ENCODE measurements at regions not wholly inside any gene's neighbourhood (a gene's known extent, or its start where the extent isn't known, plus 50 kb on each side); places are given as distances from the start of the nearest gene placed in this dataset.
A peak's percentile ranks its signal among the peaks of the same experiment; 100 is the strongest.
"Not testable (repeated sequence)": the region's sequence is repeated elsewhere in the genome, so short reads cannot be mapped to it uniquely, and the experiment has no call there.

DNA sequence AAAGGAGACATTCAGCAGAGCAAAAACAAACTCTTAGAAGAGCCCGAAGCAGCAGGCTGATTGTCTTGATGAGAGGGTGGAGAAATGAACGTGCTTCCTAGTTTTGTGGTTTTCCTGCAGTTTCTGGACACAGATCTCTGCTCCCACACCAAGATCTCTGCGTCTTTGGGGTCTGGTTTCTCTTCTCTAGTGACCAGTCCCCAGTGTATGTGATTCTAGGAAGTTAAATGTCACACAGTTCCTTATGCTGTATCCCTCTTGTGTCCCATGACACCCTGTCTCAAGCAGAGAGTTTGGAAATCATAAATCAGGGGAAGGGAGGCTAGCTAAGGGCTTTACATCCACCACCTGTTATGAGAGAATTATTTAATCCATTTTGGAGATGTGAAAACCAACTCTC lies 55.4 kb upstream of the KLF14 start:
- DNase-seq (ENCODE audit: low spot score) = no peak

DNA sequence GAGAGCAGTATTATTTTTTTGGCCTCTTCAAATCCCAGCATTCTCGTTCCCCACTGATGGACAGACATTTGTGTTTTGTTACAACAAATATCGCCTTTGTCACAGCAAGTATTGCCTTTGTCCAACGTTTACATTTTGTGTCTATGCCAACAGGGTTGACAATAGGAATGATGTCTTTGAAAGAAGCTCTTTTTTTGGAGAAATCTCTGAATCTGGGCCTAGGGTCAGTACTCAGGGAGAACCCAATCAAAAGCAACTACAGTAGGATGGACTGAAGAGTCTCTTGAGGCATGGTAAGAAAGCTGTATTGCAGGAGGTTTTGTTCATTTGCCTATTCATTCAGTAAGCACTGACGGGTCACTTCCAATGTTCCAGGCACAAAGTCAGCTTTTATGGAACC lies 57.7 kb upstream of the KLF14 start:
- no peak for DNase-seq (ENCODE audit: low spot score)

DNA sequence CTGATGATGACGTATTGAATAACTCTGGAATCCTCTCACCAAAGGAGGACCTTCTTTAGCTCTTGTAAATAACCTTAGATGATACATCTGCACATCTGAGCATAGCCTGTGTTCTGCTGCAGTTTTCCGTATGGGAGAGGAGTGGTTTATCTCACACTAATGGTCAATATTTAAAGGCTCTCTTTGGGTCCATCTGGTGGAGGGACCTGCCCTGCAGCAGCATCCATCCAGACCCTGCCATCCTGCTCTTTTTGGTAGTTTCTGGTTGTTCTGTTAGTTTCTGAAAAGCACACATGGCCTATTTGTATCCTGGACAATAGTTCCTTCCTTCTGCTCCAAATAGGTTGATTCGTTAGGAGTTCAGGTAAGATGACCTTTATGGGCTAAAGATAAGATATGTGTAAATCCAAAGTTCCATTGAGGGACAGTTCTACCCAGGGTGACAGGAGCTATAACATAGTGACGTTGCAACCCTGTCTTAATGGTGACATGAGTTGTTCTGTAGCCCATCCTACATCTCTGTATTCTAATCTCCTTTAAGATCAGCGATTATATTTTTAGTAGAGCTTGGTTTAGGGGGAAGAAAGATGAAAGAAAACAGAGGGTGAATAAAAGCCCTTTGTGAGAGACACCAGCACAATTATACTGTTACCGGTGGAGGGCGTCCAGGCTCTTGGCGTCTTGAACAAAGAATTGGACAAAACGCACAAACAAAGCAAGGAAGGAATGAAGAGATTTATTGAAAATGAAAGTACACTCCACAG lies 60.0 kb upstream of the KLF14 start:
- no peak for DNase-seq (ENCODE audit: low spot score)

DNA sequence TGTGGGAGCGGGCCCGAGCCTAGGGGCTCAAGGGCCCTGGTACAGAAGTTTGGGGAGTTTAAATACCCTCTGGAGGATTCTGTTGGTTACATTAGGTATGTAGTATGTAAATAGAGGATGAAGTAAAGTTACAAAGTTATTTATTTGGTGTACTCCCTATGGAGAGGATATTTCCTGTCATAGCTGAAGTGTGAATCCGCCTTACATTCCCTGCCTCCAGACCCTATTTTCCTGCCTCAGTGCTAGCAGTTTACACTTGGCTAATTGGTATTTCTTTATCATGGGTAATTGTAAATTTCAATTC lies 60.6 kb upstream of the KLF14 start:
- no peak for DNase-seq (ENCODE audit: low spot score)

DNA sequence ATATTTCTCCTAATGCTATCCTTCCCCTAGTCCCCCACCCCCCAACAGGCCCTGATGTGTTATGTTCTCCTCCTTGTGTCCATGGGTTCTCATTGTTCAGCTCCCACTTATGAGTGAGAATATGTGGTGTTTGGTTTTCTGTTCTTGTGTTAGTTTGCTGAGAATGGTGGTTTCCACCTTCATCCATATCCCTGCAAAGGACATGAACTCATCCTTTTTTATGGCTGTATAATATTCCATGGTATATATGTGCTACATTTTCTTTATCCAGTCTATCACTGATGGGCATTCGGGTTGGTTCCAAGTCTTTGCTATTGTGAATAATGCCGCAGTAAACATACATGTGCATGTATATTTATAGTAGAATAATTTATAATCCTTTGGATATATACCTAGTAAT lies 62.4 kb upstream of the KLF14 start:
- DNase-seq (ENCODE audit: low spot score) = not testable (repeated sequence)

DNA sequence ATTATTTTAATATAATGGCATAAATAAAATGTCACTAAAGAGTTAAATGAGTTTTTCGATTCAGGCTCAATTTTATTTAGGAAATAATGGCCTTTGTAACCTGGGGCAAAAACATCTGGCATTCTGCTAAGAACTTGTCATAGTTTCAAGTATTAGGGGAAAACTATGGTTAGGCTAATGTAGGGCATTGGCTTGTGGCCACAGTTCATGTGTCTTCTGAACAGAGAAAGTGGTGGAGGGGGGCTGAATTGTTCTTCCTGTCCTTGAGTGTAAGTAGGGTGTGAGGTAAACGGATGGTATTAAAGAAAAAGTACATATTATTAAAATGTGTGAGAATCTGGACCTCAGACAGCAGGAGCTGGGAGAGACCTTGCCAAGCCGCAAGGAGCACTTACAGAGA lies 69.1 kb upstream of the KLF14 start:
- DNase-seq (ENCODE audit: low spot score) = no peak

DNA sequence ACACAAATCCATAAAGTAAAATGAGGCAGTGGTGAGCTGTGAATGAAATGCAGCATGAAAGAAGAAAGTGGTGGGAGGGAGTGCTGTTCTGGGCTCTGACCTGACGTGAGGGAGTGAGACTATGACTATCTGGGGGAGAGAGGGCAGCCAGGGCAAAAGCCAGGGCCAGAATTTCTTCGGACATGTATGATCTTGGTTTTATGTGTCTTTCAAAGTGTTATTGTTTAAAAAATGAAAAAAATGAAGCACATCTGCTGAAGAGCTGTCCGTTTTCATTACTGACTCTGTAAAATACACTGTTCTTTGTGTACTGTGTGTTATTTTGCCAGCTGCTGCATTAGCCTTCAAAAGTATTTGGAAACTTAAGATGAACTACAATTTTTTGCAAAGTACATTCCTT lies 70.2 kb upstream of the KLF14 start:
- DNase-seq (ENCODE audit: low spot score) = no peak

DNA sequence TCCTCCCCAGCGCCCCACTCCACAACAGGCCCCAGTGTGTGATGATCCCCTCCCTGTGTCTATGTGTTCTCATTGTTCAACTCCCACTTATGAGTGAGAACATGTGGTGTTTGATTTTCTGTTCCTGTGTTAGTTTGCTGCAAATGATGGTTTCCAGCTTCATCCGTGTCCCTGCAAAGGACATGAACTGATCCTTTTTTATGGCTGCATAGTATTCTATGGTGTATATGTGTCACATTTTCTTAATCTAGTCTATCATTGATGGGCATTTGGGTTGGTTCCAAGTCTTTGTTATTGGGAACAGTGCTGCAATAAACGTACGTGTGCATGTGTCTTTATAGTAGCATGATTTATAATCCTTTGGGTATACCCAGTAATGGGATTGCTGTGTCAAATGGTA lies 78.8 kb upstream of the KLF14 start:
- not testable (repeated sequence) for DNase-seq (ENCODE audit: low spot score)

DNA sequence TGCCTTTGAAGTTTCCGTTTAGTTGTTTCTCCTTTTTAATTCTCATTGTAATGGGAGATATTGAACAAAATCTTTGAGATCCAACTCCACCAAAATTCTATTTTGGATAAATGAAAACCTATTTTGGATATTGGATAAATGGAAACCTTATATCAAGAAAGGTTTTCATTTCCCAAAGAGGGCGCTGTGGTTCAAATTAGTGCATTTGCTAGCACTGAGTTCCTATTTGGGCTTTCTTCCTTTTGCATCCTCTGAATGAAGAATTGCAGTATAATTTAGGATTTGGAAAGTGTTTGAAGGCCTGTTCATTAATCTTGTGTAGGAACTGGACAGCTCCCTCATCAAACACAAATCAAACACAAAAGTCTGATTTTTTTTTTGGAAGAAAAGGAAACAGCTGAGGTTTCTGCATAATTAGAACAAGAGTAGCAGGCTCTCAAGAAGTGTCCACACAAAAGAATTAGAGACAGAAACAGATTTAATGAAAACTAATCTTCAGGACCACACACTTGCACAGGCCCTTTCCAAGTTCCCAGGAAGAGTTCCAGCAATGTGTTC lies 80.8 kb upstream of the KLF14 start:
- DNase-seq (ENCODE audit: low spot score) = peak; percentile 19

DNA sequence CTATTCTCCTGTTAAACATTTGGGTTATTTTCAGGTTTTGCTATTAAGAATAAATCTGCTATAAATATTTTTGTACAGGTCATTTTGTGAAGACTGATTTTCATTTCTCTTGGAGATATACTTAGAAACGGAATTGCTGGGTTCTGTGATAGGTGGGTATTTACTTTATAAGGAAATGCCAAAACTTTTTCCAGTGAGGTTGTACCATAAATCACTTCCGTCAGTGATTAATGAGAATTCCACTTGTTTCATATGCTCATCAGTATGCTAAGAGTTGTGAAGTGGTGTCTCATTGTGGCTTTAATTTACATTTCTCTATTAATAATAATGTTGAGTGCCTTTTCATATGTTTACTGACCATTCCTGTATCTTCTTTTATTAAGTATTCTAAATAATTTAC lies 84.0 kb upstream of the KLF14 start:
- DNase-seq (ENCODE audit: low spot score) = no peak

DNA sequence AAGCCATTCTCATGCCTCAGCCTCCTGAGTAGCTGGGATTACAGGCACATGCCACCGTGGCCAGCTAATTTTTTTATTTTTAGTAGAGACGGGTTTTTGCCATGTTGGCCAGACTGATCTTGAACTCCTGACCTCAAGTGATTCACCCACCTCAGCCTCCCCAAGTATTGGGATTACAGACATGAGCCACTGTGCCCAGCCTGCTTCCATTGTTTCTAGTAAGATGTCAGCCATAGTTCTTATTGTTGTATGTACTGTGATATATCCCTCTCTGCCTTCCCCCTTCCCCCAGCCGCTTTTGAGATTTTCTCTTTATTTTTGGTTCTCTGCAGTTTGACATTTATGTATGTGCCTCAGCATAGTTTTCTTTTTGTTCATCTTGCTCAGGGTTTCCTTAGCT lies 87.9 kb upstream of the KLF14 start:
- DNase-seq (ENCODE audit: low spot score) = no peak

DNA sequence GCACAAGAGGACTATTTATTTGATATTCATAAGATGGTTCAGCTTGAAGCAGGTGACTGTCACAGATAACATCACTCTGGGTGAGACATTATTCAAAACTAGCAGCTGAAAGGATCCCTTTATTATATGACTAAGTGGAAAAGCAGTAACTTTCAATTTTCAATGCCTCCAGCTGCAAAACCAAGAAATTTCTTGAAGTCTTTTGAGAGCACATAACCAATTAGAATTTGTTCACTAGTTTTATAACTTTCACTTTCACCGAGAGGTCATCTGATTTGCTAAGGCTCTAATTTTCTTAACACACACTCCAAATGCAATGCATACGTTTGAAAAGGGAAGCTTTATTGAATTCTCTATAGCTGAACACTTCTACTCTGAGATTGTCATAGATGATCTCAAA lies 88.6 kb upstream of the KLF14 start:
- no peak for DNase-seq (ENCODE audit: low spot score)

DNA sequence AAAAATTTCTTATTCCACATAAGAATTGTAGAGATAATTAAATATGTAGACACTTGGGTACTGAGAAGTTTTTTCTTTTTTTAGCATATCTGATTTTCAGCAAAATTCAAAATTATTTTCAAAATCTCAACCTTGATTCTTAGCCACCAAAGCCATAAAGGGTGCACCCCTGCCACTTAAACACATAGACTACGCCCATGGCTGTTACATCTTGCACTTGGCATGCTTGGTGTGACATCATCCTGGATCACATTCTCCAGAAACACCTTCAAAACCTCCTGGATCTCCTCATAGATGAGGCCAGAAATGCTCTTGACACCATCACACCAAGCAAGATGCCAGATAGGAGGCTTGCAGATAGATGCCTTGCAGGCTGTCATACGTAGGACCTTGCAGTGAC lies 89.1 kb upstream of the KLF14 start:
- no peak for DNase-seq (ENCODE audit: low spot score)

DNA sequence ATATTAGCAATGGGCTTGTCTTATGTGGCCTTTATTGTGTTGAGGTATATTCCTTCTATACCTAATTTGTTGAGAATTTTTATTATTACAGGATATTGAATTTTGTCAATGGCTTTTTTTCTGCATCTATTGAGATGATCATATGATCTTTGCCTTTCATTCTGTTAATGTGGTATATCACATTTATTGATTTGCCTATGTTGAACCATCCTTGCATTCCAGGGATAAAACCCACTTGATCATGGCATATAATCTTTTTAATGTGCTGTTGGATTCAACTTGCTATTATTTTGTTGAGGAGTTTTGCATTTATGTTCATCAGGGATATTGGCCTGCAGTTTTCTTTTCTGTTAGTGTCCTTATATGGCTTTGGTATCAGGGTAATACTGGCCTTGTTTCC lies 91.8 kb upstream of the KLF14 start:
- DNase-seq (ENCODE audit: low spot score) = no peak

DNA sequence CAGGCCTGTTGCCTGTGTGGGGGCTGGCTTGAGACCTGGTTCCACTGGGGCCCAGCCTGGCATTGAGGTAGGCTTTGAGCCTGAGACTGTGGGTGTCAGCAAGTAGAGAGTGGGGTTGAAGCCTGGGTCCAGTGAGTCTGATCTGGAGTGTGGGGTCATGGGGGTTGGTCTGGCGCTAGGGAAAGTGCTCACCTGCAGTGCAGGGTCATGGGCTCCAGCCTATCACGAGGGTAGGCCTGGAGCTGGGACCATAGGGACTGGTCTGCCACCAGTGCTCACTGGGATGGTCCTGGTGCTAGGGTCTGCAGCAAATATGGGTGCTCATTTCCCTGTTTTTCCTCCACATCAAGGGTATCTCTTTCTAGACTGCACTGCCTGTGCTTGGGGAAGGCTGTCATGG lies 95.4 kb upstream of the KLF14 start:
- no peak for DNase-seq (ENCODE audit: low spot score)

DNA sequence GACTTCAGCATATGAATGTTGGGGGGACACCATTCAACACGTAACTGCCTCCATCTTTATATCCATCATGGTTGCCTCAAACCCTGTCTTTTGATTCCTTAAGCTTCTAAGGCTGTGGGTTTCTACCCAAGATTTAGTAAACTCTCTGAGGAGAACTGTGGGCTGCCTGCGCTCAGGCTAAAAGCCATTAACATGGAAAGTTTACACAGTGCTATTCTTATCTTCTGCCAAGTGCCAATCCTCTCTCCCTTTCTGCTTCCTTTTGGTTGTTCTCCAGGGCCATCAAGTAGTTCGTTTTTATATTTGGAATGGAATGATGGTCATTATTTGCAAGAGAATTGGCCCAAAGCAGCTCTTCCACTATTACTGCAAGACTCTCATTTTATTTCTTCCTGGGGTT lies 97.3 kb upstream of the KLF14 start:
- DNase-seq (ENCODE audit: low spot score) = no peak

DNA sequence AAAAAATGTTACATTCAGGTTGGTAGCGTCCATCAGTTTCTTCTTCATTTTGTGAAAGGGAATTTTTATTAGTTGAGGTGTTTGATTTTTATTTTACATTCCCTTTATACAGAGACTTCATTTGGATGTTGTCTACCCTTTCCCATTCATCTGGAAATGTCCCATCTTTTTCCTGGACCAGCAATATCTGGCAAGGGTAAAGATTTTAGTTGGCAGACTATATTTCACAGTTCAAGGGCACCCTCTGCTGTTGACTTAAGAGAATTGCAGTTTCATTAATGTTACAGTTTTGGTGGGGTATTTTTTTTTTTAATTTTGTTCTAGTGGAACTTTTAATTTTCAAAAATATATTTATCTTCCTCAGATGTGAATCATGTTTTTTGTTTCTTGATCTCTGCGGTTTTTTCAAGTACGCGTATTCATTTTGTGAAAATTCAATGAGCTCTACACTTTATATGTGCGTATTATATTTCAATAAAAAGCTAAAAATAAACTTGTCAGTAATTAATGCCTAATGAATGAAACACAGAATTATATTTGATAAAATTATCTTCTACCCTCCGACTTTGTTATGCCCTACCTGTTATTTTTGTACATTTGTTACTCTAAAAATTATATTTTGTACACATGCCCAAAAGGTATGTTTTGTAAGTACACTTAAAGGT lies 97.9 kb upstream of the KLF14 start:
- DNase-seq (ENCODE audit: low spot score) = peak; percentile 43

DNA sequence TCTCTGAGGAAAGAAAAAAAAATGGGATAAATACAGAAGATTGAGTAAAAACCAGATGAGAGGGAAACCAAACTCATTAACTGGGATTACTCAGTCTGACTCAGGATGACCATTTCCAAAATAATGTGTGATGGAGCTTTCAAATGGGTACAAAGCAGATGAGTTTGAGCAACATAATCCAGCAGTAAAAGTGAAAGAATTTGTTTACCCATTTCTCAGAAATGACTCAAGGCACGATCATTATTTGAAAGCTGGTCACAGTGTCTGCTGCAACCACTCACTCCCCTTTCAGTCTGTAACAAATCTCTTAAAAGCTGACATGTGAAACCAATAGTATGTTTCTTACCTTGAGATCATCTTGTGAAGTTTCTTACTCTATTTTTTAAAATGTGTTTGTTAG lies 104.7 kb upstream of the KLF14 start:
- DNase-seq (ENCODE audit: low spot score) = no peak

DNA sequence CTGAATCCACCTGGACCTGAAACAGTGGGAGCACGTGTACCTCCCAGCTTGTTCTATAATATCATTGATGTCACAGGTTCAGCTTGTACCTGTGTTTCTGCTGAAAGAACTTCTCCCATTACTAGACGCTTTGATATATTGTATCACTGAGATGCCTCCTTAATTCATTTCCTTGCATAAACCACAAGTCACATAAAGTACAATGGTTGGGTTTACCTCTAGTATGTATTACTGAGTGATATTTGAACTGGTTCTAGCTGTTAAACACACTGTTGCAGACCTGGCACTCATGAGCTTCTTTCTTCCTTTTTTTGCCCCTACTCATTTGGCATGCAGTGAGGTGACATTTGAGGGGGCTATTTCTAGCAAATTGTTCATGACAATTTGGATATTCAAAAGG lies 106.6 kb upstream of the KLF14 start:
- DNase-seq (ENCODE audit: low spot score) = no peak

DNA sequence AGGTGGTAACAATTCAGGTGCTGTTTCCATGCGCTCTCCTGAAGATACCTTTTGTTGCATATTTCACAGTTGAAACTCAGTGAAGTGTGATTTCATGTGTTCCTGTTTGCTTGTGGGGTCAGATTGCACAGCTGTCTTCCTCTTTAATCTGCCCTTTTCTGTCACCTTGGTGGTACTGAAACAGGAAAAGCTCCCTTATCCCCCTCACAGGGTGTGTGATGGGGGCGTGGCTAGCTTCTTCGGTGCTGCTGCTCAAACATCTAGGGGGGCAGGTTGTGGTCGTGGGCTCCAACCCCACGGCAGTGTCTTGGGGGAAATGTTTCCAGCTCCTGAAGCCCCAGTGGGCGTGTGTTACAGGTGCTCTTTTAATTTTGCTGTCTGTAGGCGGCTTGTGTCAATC lies 107.4 kb upstream of the KLF14 start:
- DNase-seq (ENCODE audit: low spot score) = no peak

DNA sequence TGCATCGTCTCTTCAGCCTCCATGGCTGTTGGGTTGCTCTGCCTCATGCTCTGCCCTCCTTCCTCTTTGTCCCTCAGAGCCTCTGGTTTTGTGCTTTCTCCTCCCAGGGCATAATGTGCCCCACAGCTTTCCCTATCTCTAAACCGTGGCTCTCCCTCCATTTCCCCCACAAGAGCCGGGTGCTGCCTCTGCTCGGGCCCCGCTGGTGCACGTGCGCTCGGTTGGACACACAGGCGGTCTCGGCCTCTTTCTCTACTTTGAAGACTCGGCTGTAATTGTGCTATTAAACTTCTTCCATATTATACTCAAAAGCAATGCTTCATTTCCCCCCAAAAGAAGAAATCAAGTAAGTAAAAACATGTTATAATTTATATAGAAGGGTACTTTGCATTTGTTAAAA lies 109.7 kb upstream of the KLF14 start:
- DNase-seq (ENCODE audit: low spot score) = no peak

DNA sequence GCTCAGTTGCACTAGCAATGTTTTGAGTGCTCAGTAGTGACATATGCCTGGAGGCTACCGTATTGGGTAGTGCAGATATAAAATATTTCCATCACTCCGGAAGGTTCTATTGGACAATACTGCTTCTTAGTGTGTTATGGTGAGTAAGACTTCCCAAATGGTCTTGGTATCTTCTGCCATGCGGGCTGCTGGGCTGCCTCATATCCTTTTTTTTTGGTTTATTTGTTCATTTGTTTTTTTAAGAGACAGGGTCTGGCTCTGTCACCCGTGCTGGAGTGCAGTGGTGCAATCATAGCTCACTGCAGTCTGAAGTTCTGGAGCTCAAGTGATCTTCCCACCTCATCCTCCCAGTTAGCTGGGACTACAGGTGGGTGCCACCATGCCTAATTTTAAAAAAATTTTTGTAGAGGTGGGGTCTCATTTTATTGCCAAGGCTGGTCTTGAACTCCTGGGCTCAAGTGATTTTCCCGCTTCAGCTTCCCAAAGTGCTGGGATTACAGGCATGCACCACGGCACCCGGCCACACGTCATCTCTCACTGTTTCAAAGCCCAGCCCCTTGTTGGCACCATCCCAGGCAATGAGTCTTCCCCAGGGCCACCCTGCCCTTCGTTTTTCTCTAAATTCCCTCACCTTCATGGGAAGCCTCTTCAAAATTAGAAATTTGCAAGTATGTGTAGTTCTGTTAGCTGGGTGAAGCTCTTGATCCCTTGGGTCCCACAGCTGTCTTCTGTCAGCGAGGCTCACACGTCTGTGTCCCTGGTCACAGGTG lies 111.0 kb upstream of the KLF14 start:
- DNase-seq (ENCODE audit: low spot score) = no peak

DNA sequence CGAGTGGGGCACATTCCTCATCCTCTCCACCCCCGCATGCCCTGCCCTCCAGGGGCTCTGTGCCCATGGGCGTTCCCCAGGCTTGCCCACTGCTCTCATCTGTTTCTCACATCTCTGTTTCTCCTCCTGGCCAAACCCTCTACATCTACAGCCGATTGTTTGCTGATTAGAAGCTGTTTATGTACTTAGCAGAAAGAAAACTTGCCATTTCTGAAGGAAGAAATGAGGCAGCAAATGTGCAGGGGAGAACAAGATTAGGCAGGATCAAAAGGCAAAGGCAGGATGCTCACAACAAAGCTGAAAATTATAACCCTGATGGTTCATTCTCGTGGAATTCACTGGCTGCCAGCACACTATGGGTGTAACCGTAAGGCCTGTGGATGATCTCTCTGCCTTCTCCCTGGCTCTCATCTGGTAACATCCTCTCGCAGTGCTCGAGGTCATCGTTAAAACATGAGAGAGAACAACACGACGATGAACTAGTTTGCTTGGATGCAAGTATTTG lies 111.6 kb upstream of the KLF14 start:
- DNase-seq (ENCODE audit: low spot score) = no peak

All from CD4-positive, alpha-beta T cell treated with Interleukin-2 at 100 ng/mL for 4 hours (primary cell).